Bronchial epithelial cell (primary cell): ENCODE measurements at regions not wholly inside any gene's neighbourhood (a gene's known extent, or its start where the extent isn't known, plus 50 kb on each side); places are given as distances from the start of the nearest gene placed in this dataset.
"Not testable (repeated sequence)": the region's sequence is repeated elsewhere in the genome, so short reads cannot be mapped to it uniquely, and the experiment has no call there.

ENCODE experiments used
- DNase-seq: peaks from one replicate; pipeline ENCODE4 v3.0.0-alpha.2; 2010; ENCODE audit warnings: low read depth
- FAIRE-seq: peaks from 2 replicates; lab custom pipeline; 2011; peaks lifted over from hg19 to GRCh38; lab: Jason Lieb, UNC
- H3K27me3 ChIP-seq: 2 replicates; pipeline ENCODE4 v1.5.1; 2011; ENCODE audit warnings: low read length; ENCODE audit not compliant: control insufficient read depth, insufficient read depth
- H3K36me3 ChIP-seq: 2 replicates; pipeline ENCODE4 v1.5.1; 2011; ENCODE audit warnings: low read length; ENCODE audit not compliant: control insufficient read depth, insufficient read depth
- H3K4me3 ChIP-seq: 2 replicates; pipeline ENCODE4 v1.5.1; 2011; ENCODE audit warnings: mild to moderate bottlenecking, low read depth, low read length, control low read depth
- TF ChIP-seq, protein P1 (sequence below): IDR thresholded peaks from 2 replicates; pipeline ENCODE4 v1.5.1; 2011; ENCODE audit warnings: mild to moderate bottlenecking, moderate library complexity, low read length, control low read depth, inconsistent platforms; ENCODE audit not compliant: insufficient read depth, severe bottlenecking

DNA sequence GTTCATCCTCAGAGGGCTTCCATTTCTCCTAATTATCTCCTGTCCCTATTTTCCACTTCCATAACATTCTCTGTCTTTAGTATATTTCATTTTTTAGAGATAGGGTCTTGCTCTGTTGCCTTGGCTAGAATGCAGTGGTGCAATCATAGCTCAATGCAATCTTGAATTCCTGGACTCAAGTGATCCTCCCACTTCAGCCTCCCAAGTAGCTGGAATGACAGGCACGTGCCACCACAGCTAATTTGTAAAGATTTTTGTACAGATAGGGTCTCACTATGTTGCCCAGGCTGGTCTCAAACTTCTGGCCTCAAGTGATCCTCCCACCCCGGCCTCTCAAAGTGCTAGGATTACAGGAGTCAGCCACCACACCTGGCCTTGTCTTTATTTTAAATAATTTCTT is 589.0 kb downstream of the ZEB2 start:
- FAIRE-seq (no peak), DNase-seq (no peak)
- no peaks in the 10 kb centered on the region for H3K27me3 ChIP-seq
- TF ChIP-seq, protein P1, sequence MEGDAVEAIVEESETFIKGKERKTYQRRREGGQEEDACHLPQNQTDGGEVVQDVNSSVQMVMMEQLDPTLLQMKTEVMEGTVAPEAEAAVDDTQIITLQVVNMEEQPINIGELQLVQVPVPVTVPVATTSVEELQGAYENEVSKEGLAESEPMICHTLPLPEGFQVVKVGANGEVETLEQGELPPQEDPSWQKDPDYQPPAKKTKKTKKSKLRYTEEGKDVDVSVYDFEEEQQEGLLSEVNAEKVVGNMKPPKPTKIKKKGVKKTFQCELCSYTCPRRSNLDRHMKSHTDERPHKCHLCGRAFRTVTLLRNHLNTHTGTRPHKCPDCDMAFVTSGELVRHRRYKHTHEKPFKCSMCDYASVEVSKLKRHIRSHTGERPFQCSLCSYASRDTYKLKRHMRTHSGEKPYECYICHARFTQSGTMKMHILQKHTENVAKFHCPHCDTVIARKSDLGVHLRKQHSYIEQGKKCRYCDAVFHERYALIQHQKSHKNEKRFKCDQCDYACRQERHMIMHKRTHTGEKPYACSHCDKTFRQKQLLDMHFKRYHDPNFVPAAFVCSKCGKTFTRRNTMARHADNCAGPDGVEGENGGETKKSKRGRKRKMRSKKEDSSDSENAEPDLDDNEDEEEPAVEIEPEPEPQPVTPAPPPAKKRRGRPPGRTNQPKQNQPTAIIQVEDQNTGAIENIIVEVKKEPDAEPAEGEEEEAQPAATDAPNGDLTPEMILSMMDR = no peak
- no peaks in the 10 kb centered on the region for H3K36me3 ChIP-seq
- no peak overlapping the region for H3K4me3 ChIP-seq

DNA sequence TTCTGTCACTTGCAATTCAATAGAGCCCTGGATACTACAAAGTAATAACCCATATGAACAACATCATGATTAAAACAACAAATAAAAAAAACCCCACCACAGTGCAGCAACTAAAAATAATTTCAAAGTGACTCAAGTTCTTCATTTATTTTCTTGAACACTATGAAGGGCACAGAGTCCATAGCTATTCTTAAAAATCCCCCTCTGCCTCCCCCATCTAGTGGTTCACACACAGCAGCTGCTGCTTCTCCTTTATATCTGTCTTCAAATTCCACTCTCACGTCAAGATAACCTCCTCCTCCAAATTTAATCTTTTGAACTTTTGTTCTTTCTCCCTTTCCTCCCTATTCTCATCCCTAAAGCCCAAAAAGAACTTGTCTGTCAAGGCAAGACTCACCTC is 591.3 kb downstream of the ZEB2 start:
- H3K36me3 ChIP-seq = no peaks in the 10 kb centered on the region
- FAIRE-seq = no peak
- no peak for DNase-seq
- no peak overlapping the region for H3K4me3 ChIP-seq
- no peaks in the 10 kb centered on the region for H3K27me3 ChIP-seq
- TF ChIP-seq, protein P1 = no peak

DNA sequence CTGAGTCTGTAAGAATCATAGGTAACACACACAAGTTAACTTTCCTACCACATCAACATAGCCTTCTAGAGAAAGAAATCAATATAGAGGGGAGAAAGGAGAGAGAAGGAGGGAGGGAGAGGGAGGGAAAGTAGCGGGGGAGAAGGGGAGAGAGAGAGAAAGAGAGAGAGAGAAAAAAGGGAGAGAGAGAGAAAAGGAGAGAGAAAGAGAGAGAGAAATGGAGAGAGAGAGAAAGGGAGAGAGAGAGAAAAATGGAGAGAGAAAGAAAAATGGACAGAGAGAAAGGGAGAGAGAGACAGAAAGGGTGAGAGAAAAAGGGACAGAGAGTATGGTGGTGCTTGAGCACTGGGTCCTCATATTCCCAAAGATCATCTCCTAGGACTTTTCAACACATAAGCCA is 591.7 kb downstream of the ZEB2 start:
- Histone ChIP-seq H3K4me3 (no peak overlapping the region), H3K36me3 (no peaks in the 10 kb centered on the region), H3K27me3 (no peaks in the 10 kb centered on the region)
- FAIRE-seq (no peak), DNase-seq (no peak)
- TF ChIP-seq, protein P1 = no peak

DNA sequence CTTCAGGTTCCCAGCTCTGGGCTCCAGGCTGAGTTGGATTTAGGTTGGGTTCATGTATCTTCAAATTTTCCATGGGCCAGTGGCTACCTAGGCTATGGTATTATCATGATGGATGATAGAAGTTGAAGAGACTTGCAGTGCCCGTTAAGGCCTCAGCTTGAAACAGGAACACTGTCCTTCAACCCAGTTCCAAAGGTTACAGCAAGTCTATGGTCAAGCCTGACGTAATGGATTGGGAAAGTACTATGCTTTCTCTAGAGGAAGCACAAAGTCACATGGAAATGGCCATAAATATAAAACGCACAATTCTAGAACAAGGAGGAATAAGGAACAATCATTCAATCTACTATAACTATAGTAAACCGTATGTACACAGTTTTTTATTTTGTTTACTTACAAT is 593.2 kb downstream of the ZEB2 start:
- no peak overlapping the region for H3K4me3 ChIP-seq
- TF ChIP-seq, protein P1 = no peak
- DNase-seq (no peak), FAIRE-seq (no peak)
- no peaks in the 10 kb centered on the region for H3K36me3 ChIP-seq
- no peaks in the 10 kb centered on the region for H3K27me3 ChIP-seq

DNA sequence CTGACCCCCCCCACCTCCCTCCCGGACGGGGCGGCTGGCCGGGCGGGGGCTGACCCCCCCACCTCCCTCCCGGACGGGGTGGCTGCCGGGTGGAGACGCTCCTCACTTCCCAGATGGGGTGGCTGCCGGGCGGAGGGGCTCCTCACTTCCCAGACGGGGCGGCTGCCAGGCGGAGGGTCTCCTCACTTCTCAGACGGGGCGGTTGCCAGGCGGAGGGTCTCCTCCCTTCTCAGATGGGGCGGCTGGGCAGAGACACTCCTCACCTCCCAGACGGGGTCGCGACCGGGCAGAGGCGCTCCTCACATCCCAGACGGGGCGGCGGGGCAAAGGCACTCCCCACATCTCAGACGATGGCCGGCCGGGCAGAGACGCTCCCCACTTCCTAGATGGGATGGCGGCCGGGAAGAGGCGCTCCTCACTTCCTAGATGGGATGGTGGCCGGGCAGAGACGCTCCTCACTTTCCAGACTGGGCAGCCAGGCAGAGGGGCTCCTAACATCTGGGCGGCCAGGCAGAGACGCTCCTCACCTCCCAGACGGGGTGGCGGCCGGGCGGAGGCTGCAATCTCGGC is 597.6 kb downstream of the ZEB2 start:
- not testable (repeated sequence) for H3K27me3 ChIP-seq, DNase-seq, FAIRE-seq, H3K4me3 ChIP-seq, H3K36me3 ChIP-seq

DNA sequence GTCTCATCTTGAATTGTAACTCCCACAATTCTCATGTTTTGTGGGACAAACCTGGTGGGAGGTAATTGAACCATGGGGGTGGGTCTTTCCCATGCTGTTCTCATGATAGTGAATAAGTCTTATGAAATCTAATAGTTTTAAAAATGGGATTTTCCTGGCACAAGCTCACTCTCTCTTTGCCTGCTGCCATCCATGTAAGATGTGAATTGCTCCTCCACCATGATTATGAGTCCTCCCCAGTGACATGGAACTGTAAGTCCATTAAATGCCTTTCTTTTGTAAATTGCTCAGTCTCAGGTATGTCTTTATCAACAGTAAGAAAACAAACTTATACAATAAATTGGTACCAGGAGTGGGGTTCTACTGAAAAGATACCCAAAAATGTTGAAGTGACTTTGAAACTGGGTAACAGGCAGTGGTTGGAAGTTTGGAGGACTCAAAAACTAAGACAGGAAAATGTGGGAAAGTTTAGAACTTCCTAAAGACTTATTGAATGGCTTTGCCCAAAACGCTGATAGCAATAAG is 601.4 kb downstream of the ZEB2 start:
- no peaks in the 10 kb centered on the region for H3K36me3 ChIP-seq
- no peak for DNase-seq
- TF ChIP-seq, protein P1 = no peak
- H3K27me3 ChIP-seq = no peaks in the 10 kb centered on the region
- FAIRE-seq = no peak
- H3K4me3 ChIP-seq = no peak overlapping the region
